Neural progenitor cell (in vitro differentiated cells): ENCODE measurements at regions not wholly inside any gene's neighbourhood (a gene's known extent, or its start where the extent isn't known, plus 50 kb on each side); places are given as distances from the start of the nearest gene placed in this dataset.

Source experiments
- DNase-seq: peaks from one replicate; pipeline ENCODE4 v3.0.0-alpha.2; 2016; ENCODE audit warnings: low spot score
- H2AFZ ChIP-seq: fragments of 200-600 bp; sonication (generic); replicated peaks from 2 replicates; pipeline ENCODE4 v1.6.1; 2016; ENCODE audit warnings: antibody characterized with exemption
- H3F3A ChIP-seq: fragments of 200-600 bp; sonication (generic); 2 replicates; pipeline ENCODE4 v1.6.1; 2016; ENCODE audit warnings: antibody characterized with exemption, low read depth
- H3K27ac ChIP-seq: fragments of 200-600 bp; sonication (generic); 2 replicates; pipeline ENCODE4 v1.5.1; 2016; ENCODE audit warnings: mild to moderate bottlenecking
- H3K27me3 ChIP-seq: fragments of 200-600 bp; sonication (generic); 2 replicates; pipeline ENCODE4 v1.6.1; 2016; ENCODE audit warnings: mild to moderate bottlenecking, moderate library complexity
- H3K36me3 ChIP-seq: fragments of 200-600 bp; sonication (generic); 2 replicates; pipeline ENCODE4 v1.5.1; 2016
- H3K4me1 ChIP-seq: fragments of 200-600 bp; sonication (generic); 2 replicates; pipeline ENCODE4 v1.6.1; 2016; ENCODE audit warnings: mixed run types
- H3K4me2 ChIP-seq: fragments of 200-600 bp; sonication (generic); 2 replicates; pipeline ENCODE4 v1.6.1; 2016
- H3K4me3 ChIP-seq: fragments of 200-600 bp; sonication (generic); 2 replicates; pipeline ENCODE4 v1.5.1; 2016
- H3K79me2 ChIP-seq: fragments of 200-600 bp; sonication (generic); 2 replicates; pipeline ENCODE4 v1.6.1; 2016; ENCODE audit warnings: low read depth
- H3K9ac ChIP-seq: fragments of 200-600 bp; sonication (generic); 2 replicates; pipeline ENCODE4 v1.6.1; 2016
- H3K9me3 ChIP-seq: fragments of 200-600 bp; sonication (generic); 2 replicates; pipeline ENCODE4 v1.5.1; 2016; ENCODE audit warnings: low read depth
- H4K20me1 ChIP-seq: fragments of 200-600 bp; sonication (generic); 2 replicates; pipeline ENCODE4 v1.6.1; 2016; ENCODE audit warnings: low read depth
- H3K27ac Mint-ChIP-seq: 3 replicates; pipeline ENCODE4 v1.8.0; 2021; ENCODE audit warnings: mixed read lengths
- H3K27me3 Mint-ChIP-seq: 2 replicates; pipeline ENCODE4 v1.8.0; 2022; ENCODE audit warnings: low read depth, mild to moderate bottlenecking, inconsistent platforms, moderate library complexity, mixed read lengths; ENCODE audit not compliant: insufficient read depth
- H3K36me3 Mint-ChIP-seq: 3 replicates; pipeline ENCODE4 v1.8.0; 2021; ENCODE audit warnings: mixed read lengths
- H3K4me1 Mint-ChIP-seq: 3 replicates; pipeline ENCODE4 v1.8.0; 2021; ENCODE audit warnings: mixed read lengths
- H3K4me3 Mint-ChIP-seq: 3 replicates; pipeline ENCODE4 v1.8.0; 2021; ENCODE audit warnings: mild to moderate bottlenecking, moderate library complexity, mixed read lengths
- H3K9me3 Mint-ChIP-seq: 3 replicates; pipeline ENCODE4 v1.8.0; 2020; ENCODE audit warnings: mixed read lengths
- EZH2 ChIP-seq: fragments of 200-600 bp; sonication (generic); IDR thresholded peaks from 2 replicates; pipeline ENCODE4 v1.6.1; 2017; ENCODE audit warnings: antibody characterized with exemption, mild to moderate bottlenecking, moderate library complexity
- EZH2phosphoT487 ChIP-seq: fragments of 200-600 bp; sonication (generic); IDR thresholded peaks from 2 replicates; pipeline ENCODE4 v1.6.1; 2017; ENCODE audit warnings: antibody characterized with exemption
- TF ChIP-seq, protein P1 (sequence below): fragments of 200-600 bp; sonication (generic); IDR thresholded peaks from 2 replicates; pipeline ENCODE4 v1.5.1; 2017; ENCODE audit warnings: antibody characterized with exemption, mild to moderate bottlenecking

DNA sequence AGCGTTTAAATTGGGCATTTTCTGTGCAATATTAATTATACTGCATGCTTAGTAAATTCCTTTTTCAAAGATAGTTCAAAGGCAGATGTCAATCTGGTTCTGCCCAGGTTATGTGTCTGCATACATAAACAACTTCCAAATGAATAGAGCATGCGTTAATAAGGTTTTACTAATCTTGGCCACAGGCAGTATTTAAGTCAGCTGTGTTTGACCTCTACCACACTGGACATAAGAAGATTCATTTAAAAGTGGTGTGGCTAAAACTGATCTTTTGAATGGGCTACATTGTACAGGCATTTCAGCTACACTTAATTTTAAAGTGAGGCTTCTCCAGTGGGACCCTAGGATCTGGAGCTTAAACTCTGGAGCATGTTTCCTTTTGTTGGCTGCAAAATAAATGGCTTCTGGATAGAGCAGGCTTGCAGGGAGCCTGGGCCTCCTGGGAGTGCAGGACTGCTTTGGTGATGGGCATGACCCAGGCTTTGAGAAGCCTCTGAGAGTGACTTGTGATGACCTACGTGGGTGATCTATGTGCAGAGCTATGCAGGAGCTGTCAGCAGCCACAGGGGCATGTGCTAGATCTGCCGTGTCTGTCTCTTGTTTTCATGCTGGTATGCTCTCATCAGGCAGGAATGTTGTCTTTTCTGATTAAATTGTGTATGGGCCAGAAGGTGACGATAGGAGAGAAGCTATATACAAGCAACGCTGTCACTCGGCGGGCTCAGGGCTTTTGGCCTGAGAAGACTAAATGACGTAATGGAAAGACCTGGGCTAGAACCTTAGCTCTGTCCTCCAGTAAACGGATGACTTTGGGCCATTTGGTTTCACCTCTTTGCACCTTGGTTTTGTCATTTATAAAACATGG, 331.2 kb downstream of the QKI start:
- H3K9me3 Mint-ChIP-seq, result peaks cover 8% of the 10 kb centered on the region
- no peaks in the 10 kb centered on the region for H4K20me1 ChIP-seq
- no peaks in the 10 kb centered on the region for H3F3A ChIP-seq
- peak overlapping the region; percentile 1 for H3K4me3 Mint-ChIP-seq
- H3K4me1 ChIP-seq, result peaks cover 8% of the 10 kb centered on the region
- no peaks in the 10 kb centered on the region for H3K79me2 ChIP-seq
- peak; percentile 20 for DNase-seq
- TF ChIP-seq, protein P1, sequence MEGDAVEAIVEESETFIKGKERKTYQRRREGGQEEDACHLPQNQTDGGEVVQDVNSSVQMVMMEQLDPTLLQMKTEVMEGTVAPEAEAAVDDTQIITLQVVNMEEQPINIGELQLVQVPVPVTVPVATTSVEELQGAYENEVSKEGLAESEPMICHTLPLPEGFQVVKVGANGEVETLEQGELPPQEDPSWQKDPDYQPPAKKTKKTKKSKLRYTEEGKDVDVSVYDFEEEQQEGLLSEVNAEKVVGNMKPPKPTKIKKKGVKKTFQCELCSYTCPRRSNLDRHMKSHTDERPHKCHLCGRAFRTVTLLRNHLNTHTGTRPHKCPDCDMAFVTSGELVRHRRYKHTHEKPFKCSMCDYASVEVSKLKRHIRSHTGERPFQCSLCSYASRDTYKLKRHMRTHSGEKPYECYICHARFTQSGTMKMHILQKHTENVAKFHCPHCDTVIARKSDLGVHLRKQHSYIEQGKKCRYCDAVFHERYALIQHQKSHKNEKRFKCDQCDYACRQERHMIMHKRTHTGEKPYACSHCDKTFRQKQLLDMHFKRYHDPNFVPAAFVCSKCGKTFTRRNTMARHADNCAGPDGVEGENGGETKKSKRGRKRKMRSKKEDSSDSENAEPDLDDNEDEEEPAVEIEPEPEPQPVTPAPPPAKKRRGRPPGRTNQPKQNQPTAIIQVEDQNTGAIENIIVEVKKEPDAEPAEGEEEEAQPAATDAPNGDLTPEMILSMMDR, result no peak
- no peak for TF ChIP-seq EZH2
- H3K4me1 Mint-ChIP-seq, result peaks cover 23% of the 10 kb centered on the region
- H3K27me3 Mint-ChIP-seq, result peaks cover 7% of the 10 kb centered on the region
- no peak overlapping the region for H3K9ac ChIP-seq
- H3K9me3 ChIP-seq, result no peaks in the 10 kb centered on the region
- no peak overlapping the region for H3K4me2 ChIP-seq
- H3K4me3 ChIP-seq, result no peak overlapping the region
- no peaks in the 10 kb centered on the region for H3K27me3 ChIP-seq
- no peak overlapping the region for H2AFZ ChIP-seq
- H3K36me3 Mint-ChIP-seq, result no peaks in the 10 kb centered on the region
- H3K36me3 ChIP-seq, result no peaks in the 10 kb centered on the region
- H3K27ac Mint-ChIP-seq, result peak overlapping the region; percentile 14
- no peak overlapping the region for H3K27ac ChIP-seq

DNA sequence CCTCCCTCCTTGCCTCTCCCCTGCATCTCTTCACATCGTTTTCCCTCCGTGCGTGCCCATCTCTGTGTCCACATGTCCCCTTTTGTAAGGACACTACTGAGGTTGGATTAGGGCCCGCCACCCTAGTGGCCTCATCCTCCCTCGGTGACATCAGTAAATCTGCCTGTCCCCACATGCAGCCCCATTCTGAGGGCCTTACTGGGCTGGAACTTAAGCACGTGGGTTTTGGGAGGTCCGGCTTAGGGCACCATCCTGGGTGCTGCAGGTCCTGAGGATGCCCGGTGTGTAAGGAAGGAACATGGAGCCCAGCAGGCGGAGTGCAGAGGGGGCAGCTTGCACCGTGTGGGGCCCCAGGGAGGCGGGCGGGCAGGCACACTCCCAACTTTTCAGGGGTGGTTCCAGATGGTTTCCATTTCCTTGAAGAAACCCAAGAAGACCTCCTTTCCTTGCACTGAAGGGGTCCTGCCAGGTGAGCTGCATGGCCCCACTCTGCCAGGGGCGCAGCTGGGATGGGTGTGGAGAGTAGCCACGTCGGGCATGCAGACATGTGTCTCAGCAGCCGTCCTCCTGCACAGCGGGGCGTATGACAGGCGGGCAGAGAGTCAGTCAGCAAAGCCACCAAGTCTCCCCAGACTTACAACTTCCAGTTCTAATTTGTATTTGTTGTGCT, 329.9 kb downstream of the QKI start:
- Mint-ChIP-seq H3K27me3 (peaks cover 5% of the 10 kb centered on the region), H3K9me3 (peaks cover 8% of the 10 kb centered on the region), H3K27ac (no peak overlapping the region), H3K36me3 (no peaks in the 10 kb centered on the region), H3K4me3 (no peak overlapping the region), H3K4me1 (peaks cover 22% of the 10 kb centered on the region)
- no peak overlapping the region for H3K4me3 ChIP-seq
- no peak overlapping the region for H3K27ac ChIP-seq
- H3K9ac ChIP-seq, result no peak overlapping the region
- H3K79me2 ChIP-seq, result no peaks in the 10 kb centered on the region
- H3K36me3 ChIP-seq, result no peaks in the 10 kb centered on the region
- H4K20me1 ChIP-seq, result no peaks in the 10 kb centered on the region
- H3K9me3 ChIP-seq, result no peaks in the 10 kb centered on the region
- no peaks in the 10 kb centered on the region for H3F3A ChIP-seq
- no peaks in the 10 kb centered on the region for H3K27me3 ChIP-seq
- H3K4me1 ChIP-seq, result peaks cover 6% of the 10 kb centered on the region
- no peak overlapping the region for H2AFZ ChIP-seq
- TF ChIP-seq, protein P1, result no peak
- TF ChIP-seq EZH2phosphoT487, result no peak
- no peak for TF ChIP-seq EZH2
- no peak overlapping the region for H3K4me2 ChIP-seq
- no peak for DNase-seq

DNA sequence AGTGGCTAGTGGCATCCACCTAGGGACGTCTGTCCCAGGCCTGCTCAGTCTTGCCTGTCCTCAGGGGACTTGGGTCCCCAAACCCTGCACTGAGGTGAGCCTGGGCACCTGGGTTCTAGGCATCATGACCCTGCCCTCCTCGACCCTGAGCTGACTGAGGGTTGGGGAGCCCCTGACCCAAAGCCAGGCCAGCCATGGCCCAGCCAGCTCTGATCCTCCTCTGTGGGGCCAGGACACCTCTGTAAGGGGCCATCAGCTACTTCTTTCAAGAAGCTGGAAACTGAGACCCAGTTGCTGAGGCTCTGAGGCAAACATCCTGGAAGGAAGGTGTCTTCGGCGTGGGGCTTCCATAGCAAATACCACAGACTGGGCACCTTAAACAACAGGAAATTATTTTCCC, 329.3 kb downstream of the QKI start:
- TF ChIP-seq, protein P1, result no peak
- TF ChIP-seq EZH2phosphoT487 (no peak), EZH2 (no peak)
- H3K36me3 Mint-ChIP-seq, result no peaks in the 10 kb centered on the region
- peaks cover 2% of the 10 kb centered on the region for H3K27me3 Mint-ChIP-seq
- Histone ChIP-seq H3K4me2 (no peak overlapping the region), H2AFZ (no peak overlapping the region), H4K20me1 (no peaks in the 10 kb centered on the region), H3K79me2 (no peaks in the 10 kb centered on the region), H3K9ac (no peak overlapping the region), H3K36me3 (no peaks in the 10 kb centered on the region), H3K27ac (no peak overlapping the region), H3K4me3 (no peak overlapping the region), H3F3A (no peaks in the 10 kb centered on the region), H3K27me3 (no peaks in the 10 kb centered on the region), H3K4me1 (peaks cover 6% of the 10 kb centered on the region), H3K9me3 (no peaks in the 10 kb centered on the region)
- H3K27ac Mint-ChIP-seq, result no peak overlapping the region
- DNase-seq, result no peak
- H3K4me1 Mint-ChIP-seq, result peaks cover 22% of the 10 kb centered on the region
- peaks cover 8% of the 10 kb centered on the region for H3K9me3 Mint-ChIP-seq
- no peak overlapping the region for H3K4me3 Mint-ChIP-seq
